Stomach (tissue), 4 donors: ENCODE measurements at regions not wholly inside any gene's neighbourhood (a gene's known extent, or its start where the extent isn't known, plus 50 kb on each side); places are given as distances from the start of the nearest gene placed in this dataset.

Experiments
- POLR2A ChIP-seq, 4 donors: fragments of 450-650 bp; IDR thresholded peaks; one replicate each; pipeline ENCODE4 v1.6.1; 2016; ENCODE audit warnings: antibody characterized with exemption in 4 of 4, control low read depth in 2 of 4, mild to moderate bottlenecking in 1 of 4, moderate library complexity in 1 of 4
- TF ChIP-seq, protein P1 (sequence below), 7 experiments: fragments of 450-650 bp in 4 of 7; fragments of 200-600 bp in 3 of 7; sonication (generic) in 3 of 7; IDR thresholded peaks; one replicate each; pipeline ENCODE4 v1.5.1; 2016 to 2019; ENCODE audit warnings: antibody characterized with exemption in 7 of 7, control low read depth in 2 of 7, mild to moderate bottlenecking in 1 of 7

- no peak for TF ChIP-seq POLR2A (IDR thresholded peaks at IDR 0.05)
- TF ChIP-seq, protein P1, sequence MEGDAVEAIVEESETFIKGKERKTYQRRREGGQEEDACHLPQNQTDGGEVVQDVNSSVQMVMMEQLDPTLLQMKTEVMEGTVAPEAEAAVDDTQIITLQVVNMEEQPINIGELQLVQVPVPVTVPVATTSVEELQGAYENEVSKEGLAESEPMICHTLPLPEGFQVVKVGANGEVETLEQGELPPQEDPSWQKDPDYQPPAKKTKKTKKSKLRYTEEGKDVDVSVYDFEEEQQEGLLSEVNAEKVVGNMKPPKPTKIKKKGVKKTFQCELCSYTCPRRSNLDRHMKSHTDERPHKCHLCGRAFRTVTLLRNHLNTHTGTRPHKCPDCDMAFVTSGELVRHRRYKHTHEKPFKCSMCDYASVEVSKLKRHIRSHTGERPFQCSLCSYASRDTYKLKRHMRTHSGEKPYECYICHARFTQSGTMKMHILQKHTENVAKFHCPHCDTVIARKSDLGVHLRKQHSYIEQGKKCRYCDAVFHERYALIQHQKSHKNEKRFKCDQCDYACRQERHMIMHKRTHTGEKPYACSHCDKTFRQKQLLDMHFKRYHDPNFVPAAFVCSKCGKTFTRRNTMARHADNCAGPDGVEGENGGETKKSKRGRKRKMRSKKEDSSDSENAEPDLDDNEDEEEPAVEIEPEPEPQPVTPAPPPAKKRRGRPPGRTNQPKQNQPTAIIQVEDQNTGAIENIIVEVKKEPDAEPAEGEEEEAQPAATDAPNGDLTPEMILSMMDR (IDR thresholded peaks at IDR 0.05) = no peak
These were observed 267.6 kb downstream of the KCNE4 start for GRCh38 chr2:223319601-223320000.
